ENCODE measurements at regions not wholly inside any gene's neighbourhood (a gene's known extent, or its start where the extent isn't known, plus 50 kb on each side); places are given as distances from the start of the nearest gene placed in this dataset.

DNA sequence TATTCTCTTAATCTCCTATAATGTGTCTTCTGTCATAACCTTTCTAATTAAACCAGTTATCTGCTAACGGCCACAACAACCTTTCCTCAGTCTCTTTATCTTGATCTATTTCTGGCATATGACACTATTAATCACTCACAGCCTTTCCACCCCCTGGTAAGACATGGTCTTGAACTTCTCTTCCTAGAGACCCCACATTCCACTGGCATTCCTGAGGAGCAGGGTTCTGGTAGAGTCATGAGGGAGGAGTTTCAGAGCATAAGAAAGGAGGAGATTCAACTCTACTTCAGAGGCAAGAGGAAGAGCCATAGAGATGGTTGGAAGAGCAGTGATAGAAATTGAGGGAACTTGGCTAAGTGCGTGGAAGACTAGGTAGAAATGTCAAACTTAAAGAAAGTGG is 325.6 kb downstream of the BLID start:
- ChIA-PET CTCF (no interaction called here), POLR2A (no interaction called here)
- H3K27me3 ChIP-seq (ENCODE audit: control insufficient read depth, insufficient read depth, low read length) = no peaks in the 10 kb centered on the region
- TF ChIP-seq, protein P1, sequence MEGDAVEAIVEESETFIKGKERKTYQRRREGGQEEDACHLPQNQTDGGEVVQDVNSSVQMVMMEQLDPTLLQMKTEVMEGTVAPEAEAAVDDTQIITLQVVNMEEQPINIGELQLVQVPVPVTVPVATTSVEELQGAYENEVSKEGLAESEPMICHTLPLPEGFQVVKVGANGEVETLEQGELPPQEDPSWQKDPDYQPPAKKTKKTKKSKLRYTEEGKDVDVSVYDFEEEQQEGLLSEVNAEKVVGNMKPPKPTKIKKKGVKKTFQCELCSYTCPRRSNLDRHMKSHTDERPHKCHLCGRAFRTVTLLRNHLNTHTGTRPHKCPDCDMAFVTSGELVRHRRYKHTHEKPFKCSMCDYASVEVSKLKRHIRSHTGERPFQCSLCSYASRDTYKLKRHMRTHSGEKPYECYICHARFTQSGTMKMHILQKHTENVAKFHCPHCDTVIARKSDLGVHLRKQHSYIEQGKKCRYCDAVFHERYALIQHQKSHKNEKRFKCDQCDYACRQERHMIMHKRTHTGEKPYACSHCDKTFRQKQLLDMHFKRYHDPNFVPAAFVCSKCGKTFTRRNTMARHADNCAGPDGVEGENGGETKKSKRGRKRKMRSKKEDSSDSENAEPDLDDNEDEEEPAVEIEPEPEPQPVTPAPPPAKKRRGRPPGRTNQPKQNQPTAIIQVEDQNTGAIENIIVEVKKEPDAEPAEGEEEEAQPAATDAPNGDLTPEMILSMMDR (IDR thresholded peaks at IDR 0.05; ENCODE audit: low read depth, low read length) = no peak
- H3K27ac ChIP-seq (ENCODE audit: low read depth, low read length) = no peak overlapping the region
- H3K4me3 ChIP-seq (ENCODE audit: low read depth, low read length) = no peak overlapping the region
- no peaks in the 10 kb centered on the region for H3K9me3 ChIP-seq (ENCODE audit: control insufficient read depth, insufficient read depth, low read length)
- no peak for DNase-seq (ENCODE audit: low read depth, low spot score)

DNA sequence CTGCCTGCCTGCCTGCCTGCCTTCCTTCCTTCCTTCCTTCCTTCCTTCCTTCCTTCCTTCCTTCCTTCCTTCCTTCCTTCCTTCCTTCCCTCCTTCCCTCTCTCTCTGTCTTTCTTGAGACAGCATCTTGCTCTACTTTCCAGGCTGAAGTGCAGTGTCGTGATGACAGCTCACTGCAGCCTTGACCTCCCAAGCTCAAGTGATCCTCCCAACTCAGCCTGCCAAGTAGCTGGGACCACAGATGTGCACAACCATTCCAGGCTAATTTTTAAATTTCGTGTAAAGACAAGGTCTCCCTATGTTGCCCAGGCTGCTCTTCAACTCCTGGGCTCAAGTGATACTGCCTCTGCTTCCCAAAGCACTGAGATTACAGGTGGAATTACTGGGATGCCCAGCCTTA is 328.2 kb upstream of the SORL1-AS1 start:
- ChIA-PET CTCF (no interaction called here), POLR2A (no interaction called here)
- H3K9me3 ChIP-seq (ENCODE audit: control insufficient read depth, insufficient read depth, low read length) = no peaks in the 10 kb centered on the region
- H3K27ac ChIP-seq (ENCODE audit: low read depth, low read length) = no peak overlapping the region
- no peak overlapping the region for H3K4me3 ChIP-seq (ENCODE audit: low read depth, low read length)
- TF ChIP-seq, protein P1 (IDR thresholded peaks at IDR 0.05; ENCODE audit: low read depth, low read length) = no peak
- no peaks in the 10 kb centered on the region for H3K27me3 ChIP-seq (ENCODE audit: control insufficient read depth, insufficient read depth, low read length)
- no peak for DNase-seq (ENCODE audit: low read depth, low spot score)

DNA sequence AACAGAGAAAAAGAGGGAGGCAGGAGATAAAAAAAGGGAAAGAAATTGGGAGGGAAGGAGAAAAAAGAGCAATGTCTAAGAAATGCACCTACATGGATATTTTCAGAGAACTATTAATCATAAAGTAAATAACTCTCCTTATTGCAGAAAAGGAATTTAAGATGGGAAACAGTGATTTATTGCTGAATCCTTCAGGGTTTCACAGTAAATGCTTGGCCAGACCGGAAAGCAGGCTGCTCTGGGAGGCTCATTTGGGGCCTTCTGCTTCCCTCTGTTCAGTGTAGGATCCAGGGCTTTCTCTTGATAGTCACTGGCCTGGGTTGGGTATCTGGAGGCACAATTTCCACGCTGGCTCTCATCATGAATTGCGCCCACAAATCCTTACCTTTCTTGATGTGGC is 324.3 kb upstream of the SORL1-AS1 start:
- no peaks in the 10 kb centered on the region for H3K9me3 ChIP-seq (ENCODE audit: control insufficient read depth, insufficient read depth, low read length)
- H3K27ac ChIP-seq (ENCODE audit: low read depth, low read length) = no peak overlapping the region
- TF ChIP-seq, protein P1 (IDR thresholded peaks at IDR 0.05; ENCODE audit: low read depth, low read length) = no peak
- ChIA-PET POLR2A (no interaction called here), CTCF (no interaction called here)
- no peaks in the 10 kb centered on the region for H3K27me3 ChIP-seq (ENCODE audit: control insufficient read depth, insufficient read depth, low read length)
- H3K4me3 ChIP-seq (ENCODE audit: low read depth, low read length) = no peak overlapping the region
- DNase-seq (ENCODE audit: low read depth, low spot score) = no peak

DNA sequence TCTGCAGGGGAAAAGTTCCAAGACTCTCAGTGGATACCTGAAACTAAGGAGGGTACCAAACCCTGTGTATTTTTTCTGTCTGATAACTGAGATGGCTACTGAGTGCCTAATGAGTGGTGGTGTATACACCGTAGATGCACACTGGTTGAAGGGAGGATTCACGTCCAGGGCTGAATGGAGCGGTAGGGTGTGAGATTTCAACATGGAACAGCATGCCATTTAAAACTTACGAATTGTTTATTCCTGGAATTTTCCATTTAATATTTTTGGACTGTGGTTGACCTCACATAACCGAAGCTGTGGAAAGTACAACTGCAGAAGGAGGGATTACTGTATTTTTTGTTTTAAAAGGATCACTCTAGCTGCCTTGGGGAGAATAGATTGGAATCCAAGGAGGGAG is 322.5 kb upstream of the SORL1-AS1 start:
- Histone ChIP-seq H3K27me3 (ENCODE audit: control insufficient read depth, insufficient read depth, low read length) (no peaks in the 10 kb centered on the region), H3K9me3 (ENCODE audit: control insufficient read depth, insufficient read depth, low read length) (no peaks in the 10 kb centered on the region), H3K4me3 (ENCODE audit: low read depth, low read length) (no peak overlapping the region), H3K27ac (ENCODE audit: low read depth, low read length) (no peak overlapping the region)
- no peak for DNase-seq (ENCODE audit: low read depth, low spot score)
- ChIA-PET CTCF (no interaction called here), POLR2A (no interaction called here)
- TF ChIP-seq, protein P1 (IDR thresholded peaks at IDR 0.05; ENCODE audit: low read depth, low read length) = no peak

DNA sequence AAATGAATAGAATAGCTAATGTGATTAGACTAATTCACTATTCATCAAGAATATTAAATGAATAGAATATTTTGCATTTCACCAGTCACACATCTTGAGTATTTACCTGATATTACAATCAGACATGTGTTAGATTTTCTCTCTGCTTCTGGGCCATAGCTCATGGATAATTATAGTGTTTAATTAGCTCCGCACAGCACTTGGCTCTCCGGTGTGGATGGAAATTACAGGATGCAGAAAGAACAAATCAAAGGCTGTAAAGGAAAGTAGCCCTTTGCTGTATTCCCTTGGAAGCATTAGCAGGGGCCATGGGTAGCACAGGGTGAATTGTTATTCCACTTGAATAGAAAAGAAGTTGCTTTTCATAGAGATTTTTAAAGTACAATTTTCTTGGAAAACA is 320.3 kb upstream of the SORL1-AS1 start:
- H3K9me3 ChIP-seq (ENCODE audit: control insufficient read depth, insufficient read depth, low read length) = no peaks in the 10 kb centered on the region
- TF ChIP-seq, protein P1 (IDR thresholded peaks at IDR 0.05; ENCODE audit: low read depth, low read length) = no peak
- CTCF ChIA-PET = interaction anchor here (0.6 kb wide), 1 partner anchor 510 kb away, joined by 3 read pairs; no protein-coding TSS in a partner anchor

More for the DNA sequence above, 320.3 kb upstream of the SORL1-AS1 start:
- Histone ChIP-seq H3K4me3 (ENCODE audit: low read depth, low read length) (no peak overlapping the region), H3K27me3 (ENCODE audit: control insufficient read depth, insufficient read depth, low read length) (no peaks in the 10 kb centered on the region), H3K27ac (ENCODE audit: low read depth, low read length) (no peak overlapping the region)
- DNase-seq (ENCODE audit: low read depth, low spot score) = no peak
- POLR2A ChIA-PET = no interaction called here
